ENCODE measurements at regions not wholly inside any gene's neighbourhood (a gene's known extent, or its start where the extent isn't known, plus 50 kb on each side); places are given as distances from the start of the nearest gene placed in this dataset.

DNA sequence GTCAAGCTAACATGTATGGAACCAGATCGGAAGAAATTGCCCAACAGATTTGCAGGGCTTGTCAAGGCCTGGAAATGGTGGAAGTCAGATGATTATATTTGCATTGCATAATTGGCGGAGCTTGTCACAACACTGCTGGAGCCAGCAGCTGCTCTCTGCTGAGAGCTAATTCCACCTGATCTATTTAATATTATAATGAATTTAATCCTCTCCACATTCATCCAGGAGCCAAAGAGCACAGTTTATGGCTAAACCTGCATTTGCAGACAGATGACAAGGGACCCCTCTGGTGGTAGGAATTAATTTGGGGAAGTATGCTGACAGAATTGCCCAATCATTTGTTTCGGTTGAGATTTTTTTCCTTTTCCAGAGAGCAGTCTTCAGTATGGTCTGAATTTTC, 730.2 kb downstream of the TUSC7 start:
- TF ChIP-seq CTCF (IDR thresholded peaks at IDR 0.05; ENCODE audit: borderline replicate concordance, extremely low read depth, low read length, poor library complexity, severe bottlenecking) (no peak), EZH2 (IDR thresholded peaks at IDR 0.05; ENCODE audit: borderline replicate concordance, low read depth, low read length, severe bottlenecking) (no peak)
